CD4-positive, alpha-beta T cell treated with Interleukin-4 for 4 hours (primary cell): ENCODE measurements at regions not wholly inside any gene's neighbourhood (a gene's known extent, or its start where the extent isn't known, plus 50 kb on each side); places are given as distances from the start of the nearest gene placed in this dataset.
"Not testable (repeated sequence)": the region's sequence is repeated elsewhere in the genome, so short reads cannot be mapped to it uniquely, and the experiment has no call there.

Source experiments
- DNase-seq: peaks from one replicate; pipeline ENCODE4 v3.0.0-alpha.2; 2020

DNA sequence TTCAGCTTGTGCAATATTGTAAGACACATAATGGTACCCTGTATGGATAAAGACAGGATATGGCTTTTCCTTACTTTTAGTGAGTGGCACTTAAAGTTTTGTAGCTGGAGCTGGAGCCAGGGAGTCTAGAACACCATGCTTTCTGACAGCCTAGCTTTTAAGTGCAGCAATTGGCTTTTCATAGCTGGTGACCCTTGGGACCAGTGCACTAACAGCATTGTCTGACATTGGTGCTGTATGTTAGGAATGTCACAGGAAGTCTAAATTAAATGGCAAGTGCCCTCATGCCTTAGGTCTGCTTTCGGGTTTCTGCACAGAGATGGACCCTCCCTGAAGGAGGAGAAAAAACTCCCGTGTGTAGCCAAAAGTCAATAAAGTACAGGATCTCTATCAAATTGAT is 628.2 kb downstream of the NR2F2 start:
- DNase-seq, result no peak

DNA sequence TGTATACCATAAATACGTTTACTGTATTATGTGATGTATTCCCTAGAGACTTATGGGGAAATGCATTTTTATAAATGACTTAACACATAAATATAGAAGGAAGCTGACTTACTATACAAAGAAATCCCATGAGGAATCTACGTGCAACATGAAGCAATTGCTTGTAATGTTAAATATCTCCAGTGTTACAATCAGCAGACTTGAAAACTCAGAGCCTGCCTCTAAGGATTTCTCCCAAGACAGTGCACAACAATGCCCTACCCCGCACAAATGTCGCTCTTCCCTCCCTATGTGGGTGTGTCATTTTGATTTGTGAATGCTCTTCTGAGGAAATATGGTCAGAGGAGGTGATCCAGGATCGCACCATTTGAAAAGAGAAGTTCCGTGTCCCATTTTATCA is 629.0 kb downstream of the NR2F2 start:
- no peak for DNase-seq

DNA sequence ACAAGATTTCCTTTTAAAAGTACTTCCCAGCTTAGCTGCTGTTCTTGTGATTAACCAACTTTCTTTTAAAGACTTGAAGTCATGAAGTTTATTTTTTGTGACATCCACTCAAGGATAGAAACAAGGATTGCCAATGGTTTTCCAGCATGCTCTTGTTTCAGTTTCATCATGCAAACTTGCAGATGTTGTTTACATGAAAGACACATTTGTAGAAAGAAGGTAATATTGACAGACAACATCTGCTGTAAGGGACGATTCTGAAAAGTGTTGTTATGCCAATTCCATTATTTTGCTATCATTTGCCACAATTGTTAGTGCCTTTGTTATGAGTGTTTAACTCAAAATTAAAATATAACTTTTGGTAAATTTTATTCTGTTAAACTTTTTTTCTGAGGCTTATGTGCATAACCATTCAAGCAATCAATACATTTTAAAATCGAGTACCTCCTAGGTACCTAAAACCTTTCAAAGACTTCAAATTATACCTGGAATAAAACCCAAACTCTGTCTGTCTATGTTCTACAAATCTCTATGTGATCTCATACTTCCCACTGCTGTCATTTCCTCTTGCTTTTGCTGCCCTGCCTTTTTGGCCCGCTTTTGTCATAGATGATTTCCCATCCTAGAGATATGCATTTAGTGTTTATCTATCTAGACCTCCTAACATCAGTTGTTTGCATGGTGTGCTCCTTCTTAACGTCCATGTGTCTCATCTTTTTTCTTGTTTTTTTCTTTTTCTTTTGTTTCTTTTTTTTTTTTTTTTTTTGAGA is 630.4 kb downstream of the NR2F2 start:
- DNase-seq, result no peak

DNA sequence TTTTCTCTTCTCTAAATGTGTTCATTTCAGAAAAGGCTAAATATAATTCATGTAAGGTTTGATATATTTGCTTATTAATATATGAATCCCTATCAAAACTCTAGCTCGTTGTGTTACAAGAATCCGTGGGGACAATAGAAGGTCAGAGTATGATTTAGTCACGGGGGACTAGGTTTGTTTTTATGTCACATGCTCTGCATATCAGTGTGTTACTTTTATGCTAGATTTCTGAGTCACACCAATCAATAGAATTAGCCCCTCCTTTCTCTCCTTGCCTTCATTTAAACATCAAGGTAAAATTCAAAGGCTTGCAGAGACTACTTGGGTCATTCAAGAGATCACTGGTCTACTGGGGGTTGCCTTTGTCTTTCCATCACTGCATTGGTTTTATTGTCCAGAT is 636.1 kb downstream of the NR2F2 start:
- no peak for DNase-seq

DNA sequence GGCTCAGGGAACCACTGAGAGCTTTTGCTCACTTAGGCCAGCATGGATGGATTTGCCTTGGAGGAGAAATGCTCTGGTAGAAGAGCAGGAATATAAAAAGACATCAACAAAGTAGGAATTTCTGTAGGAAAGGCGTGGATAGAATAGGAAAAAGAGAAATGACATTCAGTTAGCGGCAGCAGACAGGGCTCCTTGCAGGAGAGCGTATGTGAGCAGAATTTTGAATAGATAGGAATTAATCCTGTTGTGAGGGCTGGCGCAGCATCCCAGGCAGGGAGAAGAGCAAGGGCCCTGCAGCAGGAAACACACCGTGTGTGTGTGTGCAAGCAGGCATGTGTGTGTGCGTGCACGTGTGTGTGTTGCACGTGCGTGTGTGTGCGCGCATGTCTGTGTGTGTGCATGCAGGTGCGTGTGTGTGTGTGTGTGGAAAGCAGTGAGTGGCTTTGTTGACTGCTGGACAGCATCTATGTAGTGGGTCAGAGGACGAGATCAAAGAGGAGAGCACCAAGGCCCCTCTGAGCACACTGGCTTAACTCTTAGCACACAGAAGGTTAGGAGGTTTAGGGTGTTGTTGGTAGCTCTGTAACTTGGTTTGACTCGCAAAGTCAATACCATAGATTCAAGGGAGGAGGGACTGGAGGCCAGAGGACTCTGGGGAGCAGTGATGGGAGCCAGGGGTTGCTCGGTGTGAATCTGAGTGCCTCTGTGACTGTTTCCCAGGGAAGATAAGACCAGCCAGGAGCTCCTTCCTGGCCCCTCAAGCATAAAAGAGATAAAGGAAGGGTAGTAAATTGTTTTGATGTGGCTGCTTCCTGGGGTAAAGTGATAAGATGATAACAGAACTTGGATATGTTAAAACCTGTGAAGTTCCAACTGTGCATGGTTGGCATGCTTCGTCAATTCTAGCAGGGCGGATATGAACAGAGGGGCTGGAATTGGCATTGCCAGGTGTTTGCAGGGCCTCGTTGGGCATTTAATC is 639.5 kb downstream of the NR2F2 start:
- no peak for DNase-seq

DNA sequence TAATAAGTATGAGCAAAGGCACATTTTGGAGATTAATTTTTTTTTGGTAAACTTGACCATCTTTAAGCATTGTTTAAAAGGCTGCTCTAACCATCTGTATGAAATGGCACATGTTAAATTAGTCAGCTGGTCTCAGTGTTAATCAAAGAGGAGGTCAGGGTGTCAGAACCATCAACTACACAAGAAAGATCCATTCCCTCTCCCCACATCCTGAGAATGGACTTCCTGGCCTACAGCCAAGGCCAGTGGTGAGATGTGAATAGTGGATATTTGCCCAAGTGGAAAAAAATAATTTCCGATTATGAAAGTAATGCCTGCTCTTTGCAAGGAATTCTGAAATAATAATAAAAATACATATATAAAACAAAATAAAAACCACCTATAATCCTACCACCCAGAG is 641.7 kb downstream of the NR2F2 start:
- DNase-seq, result no peak

DNA sequence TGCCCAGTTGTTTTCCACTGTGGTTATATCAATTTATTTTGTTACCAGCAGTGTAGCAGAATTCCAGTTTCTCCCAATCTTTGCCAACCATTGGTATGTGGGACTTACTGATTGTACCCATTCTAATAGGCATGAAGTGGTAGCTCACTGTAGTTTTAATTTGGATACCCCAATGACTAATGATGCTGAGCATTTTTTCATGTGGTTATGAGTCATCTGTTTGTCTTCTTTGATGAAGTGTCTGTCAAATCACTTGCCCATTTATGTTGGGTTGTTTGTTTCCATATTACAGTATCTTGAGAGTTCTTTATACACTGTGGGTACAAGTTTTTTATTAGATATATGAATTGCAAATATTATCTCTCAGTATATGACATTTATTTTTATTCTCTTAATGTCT is 644.3 kb downstream of the NR2F2 start:
- DNase-seq, result no peak

DNA sequence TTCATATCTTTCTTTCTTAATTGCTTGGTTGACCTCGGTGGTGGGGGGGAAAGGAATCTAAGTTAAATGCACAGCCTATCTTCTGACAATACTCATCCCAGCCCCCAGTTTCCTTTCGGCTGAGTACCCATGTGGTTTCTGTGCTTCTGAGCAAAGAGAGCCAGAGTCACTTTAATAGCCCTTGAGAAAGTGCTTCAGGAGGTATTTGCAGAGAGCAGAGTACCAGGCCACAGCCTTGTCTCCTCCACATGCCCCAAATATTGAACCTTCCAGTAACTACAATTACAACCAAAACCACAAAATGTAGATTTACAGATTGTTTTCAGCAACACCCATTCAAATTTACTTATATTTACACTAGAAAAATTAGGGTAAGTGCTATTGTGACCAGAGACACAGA is 647.4 kb downstream of the NR2F2 start:
- DNase-seq, result no peak

DNA sequence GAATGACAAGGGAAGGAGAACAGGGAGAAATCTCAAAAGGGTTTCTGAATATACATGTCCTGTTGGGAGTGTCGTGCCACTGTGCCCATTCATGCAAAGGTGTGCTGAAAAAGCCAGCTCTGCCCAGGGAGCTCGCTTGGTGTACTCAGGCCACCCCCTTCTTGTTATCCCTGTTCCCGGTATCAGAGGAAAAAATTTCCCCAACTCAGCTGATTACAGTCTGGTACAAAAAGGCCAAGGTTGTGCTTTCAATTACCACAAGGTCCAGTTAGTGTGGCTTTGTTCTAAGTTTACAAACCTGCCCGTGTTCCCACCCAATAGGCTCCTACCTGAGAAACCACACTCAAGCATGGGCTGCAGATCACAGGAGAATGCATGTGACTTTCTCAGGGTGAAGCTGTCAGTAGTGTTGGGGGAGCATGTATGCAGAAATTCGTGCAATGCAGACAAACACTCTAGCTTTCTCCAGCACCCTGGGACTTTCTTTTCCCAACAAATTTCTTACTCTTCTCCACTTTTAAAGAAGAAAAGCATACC is 648.5 kb downstream of the NR2F2 start:
- no peak for DNase-seq

DNA sequence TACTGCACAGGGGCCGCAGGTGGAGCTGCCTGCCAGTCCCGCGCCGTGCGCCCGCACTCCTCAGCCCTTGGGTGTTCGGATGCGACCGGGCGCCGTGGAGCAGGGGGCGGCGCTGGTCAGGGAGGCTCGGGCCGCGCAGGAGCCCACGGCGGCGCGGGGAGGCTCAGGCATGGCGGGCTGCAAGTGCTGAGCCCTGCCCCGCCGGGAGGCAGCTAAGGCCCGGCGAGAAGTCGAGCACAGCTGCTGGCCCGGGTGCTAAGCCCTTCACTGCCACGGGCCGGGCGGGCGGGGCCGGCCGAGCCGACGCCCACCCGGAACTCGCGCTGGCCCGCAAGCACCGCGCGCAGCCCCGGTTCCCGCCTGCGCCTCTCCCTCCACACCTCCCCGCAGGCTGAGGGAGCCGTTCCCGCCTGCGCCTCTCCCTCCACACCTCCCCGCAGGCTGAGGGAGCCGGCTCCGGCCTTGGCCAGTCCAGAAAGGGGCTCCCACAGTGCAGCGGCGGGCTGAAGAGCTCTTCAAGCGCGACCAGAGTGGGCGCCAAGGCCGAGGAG is 653.7 kb downstream of the NR2F2 start:
- not testable (repeated sequence) for DNase-seq

DNA sequence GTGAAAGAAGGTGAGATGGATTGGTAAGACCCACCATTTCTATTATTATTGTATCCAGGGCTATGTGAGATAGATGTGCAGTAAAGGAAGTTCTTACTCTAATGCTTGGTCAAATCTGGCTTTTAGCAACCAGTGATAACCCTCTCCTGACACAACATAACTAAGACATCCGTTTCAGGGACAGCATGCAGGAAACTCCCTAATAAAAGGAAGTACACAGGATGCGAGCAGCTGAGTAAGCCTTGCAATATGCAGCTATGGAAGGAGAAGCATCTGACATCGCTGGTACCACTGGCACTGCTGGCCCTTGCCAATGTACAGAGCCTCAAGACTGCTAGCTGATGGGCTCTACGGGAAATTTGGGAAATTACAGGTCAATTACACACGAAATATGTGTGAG is 662.3 kb downstream of the NR2F2 start:
- no peak for DNase-seq

DNA sequence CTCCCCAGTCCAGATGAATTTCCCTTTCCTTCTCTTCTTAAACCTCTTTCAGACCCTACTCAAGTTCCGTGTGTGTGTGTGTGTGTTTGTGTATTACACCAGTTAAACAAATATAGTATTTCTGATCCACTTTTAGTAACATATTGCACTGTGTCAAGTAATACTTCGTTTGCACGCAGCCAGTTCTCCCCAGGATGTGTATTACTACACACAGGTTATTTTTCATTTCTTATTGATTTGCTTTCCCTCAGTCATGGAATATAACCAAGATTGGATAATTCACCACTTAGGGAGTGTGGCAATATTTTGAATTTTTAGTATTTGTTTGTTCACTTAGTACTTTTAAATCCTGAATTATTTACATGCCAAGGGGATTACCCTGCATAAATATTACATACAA is 667.0 kb downstream of the NR2F2 start:
- no peak for DNase-seq

DNA sequence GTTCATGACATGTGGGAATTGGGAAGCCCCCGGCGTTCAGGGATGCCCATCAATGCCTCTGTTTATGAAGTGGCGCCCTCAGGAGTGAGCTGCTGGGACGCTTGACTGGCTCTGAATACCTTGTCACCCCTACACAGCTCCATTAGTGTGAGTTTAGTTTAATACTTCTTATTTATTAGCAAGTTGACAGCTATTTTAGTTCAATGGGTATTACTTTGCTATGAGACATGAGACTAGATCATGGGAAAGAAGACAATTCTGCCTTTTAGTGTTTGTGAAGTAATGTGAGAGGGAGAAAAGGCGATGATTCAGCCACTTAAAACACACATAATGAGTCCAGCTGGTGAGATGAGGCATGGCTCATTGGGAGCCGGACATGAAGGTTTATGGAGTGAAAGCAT is 678.5 kb downstream of the NR2F2 start:
- DNase-seq, result no peak

DNA sequence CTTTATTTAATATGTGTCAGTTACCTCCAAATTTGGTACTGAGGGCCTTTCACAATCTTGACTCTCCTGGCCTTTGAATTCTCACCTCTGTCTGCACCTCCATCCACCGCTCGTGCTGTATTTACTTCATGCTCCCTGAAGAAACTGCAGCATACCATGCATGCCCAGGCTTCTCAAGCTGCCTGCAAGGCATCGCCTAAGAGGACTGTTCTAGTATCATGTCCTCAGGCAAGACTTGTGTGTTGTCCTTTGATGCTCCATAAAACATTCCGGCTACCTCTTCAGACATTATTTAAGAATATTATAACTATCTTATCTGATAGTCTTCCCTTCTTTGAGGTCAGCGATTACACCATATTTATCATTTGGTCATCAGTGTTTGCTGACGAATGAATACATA is 682.5 kb downstream of the NR2F2 start:
- DNase-seq, result no peak

DNA sequence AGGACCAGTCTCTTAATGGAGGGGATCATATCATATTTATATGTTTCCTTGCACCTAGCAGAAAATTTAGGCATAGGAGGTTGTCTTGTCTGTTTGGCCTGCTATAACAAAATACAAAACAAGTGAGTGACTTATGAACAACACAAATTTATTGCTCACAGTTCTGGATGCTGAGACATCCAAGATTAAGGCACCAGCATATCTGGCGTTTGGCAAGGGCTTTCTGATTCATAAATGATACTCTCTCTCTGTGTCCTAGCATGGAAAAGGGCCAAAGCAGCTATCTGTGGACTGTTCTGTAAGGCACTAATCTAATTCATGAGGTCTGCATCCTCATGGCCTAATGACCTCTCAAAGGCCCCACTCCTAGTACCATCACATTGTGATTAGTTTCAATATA is 683.0 kb downstream of the NR2F2 start:
- no peak for DNase-seq

DNA sequence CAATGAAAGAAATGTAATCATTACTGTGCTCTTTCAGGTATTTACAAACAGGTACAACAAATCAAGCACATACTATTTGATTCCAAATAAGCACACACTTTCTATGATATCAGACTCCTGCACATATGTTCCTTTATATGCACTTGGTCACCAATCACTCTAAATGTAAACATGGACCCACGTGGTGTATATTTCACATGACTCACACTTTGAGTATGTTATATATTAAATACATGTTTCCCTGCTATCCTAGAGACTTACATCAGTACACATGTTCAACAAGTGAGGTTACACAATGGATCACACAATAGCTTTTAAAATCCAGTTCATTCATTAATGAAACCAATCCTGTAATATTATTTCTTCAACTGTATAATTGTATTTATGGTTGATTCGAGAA is 683.5 kb downstream of the NR2F2 start:
- no peak for DNase-seq

DNA sequence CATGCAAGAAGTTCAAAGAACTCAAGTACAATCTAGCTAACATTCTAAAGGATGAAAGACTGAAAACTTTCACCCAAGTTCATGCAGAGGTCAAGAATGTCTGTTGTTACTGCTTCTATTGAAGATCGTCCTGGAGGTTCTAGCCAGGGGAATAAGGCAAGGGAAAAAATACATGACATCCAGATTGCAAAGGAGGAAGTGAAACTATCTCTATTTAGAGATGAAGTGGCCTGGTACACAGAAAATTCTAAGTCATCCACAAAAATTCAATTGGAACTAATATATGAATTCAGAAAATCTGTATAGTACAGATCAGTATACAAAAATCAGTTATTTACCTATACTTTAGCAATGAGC is 693.0 kb downstream of the NR2F2 start:
- DNase-seq, result no peak

DNA sequence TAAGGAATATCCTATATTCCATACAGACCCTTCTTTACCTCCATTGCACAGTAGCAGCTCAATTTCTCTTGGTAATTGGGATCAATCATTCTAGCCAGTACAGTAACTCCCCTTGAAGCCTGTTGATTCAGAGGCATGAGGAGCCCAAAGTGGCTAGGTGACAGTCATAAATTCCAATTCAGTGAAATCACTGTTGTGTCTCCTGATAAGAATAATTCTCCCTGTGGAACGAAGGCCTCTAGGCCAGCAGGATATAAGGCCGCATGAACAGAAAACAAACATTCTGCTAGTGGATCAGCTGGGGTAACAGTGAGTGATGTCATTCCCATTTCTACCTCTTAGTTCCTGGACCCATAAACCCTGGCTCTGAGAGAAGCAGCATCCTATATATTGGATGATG is 696.3 kb downstream of the NR2F2 start:
- DNase-seq, result no peak

DNA sequence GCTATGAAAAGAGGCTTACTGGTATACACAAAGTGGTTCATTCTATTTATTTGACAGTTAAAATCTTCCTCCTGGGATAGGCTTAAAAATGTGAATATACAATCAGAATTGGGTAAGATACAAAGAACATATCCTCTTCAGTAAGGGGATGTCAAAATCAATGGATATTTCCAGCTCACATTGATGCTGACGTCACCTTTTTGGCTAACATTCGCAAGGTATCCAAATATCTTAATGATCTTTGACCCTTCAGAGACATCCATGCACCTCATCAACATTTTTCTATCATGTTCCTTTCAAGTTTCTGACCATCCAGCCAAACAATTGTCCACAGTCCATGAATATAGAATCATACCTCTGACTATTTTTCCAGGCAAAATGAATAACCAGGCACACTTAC is 697.3 kb downstream of the NR2F2 start:
- no peak for DNase-seq

DNA sequence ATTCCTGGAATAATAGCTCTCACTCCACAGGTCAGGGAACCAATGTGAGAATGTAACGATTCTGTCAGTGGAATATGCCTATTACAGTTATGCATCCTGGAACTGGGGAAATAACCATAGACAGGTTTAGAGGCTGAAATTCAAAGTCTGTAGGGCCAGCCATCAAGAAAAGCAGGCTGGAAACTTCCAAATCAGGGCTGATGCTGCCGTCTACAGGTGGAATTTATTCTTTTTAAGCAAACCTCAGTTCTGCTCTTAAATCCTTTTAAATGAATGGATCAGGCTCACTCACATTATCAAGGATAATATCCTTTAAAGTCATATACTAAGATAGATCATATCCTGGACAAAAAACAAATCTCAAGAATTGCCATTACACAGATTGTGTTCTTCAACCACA is 699.8 kb downstream of the NR2F2 start:
- DNase-seq, result no peak

DNA sequence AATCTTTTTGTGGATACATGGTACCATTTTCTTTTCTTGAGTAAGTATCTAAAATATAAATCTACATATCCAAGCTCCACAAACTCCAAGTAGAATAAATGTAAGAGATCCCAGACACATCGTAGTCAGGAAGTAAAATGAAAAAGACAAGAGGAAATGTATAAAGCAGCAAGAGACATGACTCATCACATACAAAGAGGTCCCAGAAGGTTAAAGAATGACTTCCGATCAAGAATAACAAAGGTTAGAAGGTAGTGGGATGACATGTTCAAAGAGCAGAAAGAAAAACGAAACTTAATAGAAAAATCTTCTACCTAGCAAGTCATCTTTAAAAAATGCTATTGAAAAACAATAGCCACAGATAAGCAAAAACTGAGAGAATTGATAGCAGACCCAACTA is 705.8 kb downstream of the NR2F2 start:
- DNase-seq, result no peak

DNA sequence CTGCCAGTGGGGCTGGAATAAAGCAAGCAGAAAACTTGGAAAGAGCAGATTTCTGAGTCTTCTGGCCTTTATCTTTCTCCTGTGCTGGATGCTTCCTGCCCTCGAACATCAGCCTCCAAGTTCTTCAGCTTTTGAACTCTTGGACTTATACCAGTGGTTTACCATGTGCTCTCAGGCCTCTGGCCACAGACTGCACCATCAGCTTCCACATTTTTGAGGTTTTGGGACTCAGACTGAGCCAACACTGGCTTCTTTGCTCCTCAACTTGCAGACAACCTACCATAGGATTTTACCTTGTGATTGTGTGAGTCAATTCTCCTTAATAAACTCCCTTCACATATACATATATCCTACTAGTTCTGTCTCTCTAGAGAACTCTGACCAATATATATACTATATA is 706.6 kb downstream of the NR2F2 start:
- no peak for DNase-seq

DNA sequence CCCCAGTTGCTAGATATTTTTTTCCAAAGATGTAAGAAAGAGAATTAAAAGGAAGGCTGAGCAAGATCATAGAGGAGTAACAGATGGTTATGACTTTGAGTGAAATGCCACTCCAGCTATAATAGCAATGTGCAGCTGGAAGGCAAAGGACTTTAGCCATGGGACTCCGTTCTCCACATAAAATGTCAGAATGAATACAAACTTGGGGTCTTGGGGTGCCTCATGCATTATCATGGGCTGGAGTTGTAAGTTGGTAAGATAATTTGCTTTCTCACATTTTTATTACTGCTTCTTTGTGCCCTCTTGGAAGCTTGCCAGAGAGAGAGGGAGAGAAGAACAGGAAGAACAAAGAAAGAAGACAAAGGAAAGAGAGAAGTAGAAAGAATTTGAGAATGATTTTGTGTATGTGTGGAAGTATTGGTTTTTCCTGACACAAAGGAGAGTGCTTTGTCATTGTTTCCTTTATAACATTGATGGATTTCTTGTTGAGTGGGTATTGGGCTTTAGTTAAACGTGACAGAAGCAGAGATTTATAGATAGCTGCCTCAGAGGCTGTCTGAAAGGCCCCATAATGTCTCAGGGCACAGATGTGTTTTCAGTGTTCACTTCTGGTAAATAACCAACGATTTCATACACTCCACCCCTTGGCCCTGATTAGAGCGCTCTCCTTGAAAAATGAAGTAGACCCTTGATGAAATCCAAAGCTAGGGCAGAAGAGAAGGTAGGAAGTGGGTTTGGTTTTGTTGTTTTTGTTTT is 715.3 kb downstream of the NR2F2 start:
- DNase-seq, result no peak
